ENCODE measurements at regions not wholly inside any gene's neighbourhood (a gene's known extent, or its start where the extent isn't known, plus 50 kb on each side); places are given as distances from the start of the nearest gene placed in this dataset.

- TF ChIP-seq, protein P1, sequence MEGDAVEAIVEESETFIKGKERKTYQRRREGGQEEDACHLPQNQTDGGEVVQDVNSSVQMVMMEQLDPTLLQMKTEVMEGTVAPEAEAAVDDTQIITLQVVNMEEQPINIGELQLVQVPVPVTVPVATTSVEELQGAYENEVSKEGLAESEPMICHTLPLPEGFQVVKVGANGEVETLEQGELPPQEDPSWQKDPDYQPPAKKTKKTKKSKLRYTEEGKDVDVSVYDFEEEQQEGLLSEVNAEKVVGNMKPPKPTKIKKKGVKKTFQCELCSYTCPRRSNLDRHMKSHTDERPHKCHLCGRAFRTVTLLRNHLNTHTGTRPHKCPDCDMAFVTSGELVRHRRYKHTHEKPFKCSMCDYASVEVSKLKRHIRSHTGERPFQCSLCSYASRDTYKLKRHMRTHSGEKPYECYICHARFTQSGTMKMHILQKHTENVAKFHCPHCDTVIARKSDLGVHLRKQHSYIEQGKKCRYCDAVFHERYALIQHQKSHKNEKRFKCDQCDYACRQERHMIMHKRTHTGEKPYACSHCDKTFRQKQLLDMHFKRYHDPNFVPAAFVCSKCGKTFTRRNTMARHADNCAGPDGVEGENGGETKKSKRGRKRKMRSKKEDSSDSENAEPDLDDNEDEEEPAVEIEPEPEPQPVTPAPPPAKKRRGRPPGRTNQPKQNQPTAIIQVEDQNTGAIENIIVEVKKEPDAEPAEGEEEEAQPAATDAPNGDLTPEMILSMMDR (IDR thresholded peaks at IDR 0.05): no peak
- no peak for TF ChIP-seq POLR2A (IDR thresholded peaks at IDR 0.05)
Measured at GRCh38 chr11:130571519-130571918, 123.1 kb downstream of the ADAMTS15 start.
